GM18873 (cell line): ENCODE measurements at regions not wholly inside any gene's neighbourhood (a gene's known extent, or its start where the extent isn't known, plus 50 kb on each side); places are given as distances from the start of the nearest gene placed in this dataset.

Experiments used
- ATAC-seq: cut with Tn5 transposase; IDR thresholded peaks from one replicate; pipeline ENCODE4 v1.9.1; 2021; ENCODE audit warnings: mild to moderate bottlenecking, moderate library complexity, moderate number of reproducible peaks; ENCODE audit not compliant: unreplicated experiment, low FRiP score

GRCh38 chr5:114686356-114686755, 324.5 kb downstream of the KCNN2 start:
- no peak for ATAC-seq

DNA sequence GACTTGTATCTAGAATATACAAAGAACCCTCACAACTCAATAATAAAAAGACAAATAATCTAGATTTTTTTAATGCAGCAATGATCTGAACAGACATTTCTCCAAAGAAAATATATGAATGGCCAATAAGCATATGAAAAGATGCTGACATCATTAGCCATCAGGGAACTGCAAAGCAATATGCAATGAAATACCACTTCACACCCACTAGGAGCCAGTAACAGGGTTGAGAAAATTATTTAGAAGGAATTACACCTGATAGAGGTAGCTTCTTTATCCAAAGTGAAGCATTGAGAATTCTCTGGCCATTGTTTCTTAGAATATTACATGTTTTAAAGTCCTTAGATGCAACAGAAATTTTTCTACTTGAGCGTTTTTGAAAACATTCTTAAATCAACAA, 316.9 kb downstream of the KCNN2 start:
- ATAC-seq, result no peak

DNA sequence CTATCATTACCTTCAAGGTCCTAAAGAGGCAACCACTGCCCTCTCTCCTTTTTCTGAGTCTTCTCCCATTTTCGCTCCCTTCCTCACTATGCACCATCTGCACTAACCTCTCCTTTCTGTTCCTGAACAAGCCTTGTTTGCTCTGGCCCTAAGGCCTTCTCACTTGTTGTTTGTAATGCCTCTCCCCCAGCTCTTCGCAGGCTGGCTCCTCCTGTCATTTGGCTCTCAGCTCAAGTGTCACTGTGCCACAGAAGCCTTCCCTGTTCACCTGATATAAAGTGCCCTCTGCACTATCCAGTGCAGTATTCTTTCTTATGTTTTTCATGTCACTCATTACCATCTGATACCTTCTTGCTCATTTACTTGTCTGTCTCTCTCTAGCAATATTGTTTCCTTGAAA, 303.7 kb downstream of the KCNN2 start:
- ATAC-seq, result no peak

DNA sequence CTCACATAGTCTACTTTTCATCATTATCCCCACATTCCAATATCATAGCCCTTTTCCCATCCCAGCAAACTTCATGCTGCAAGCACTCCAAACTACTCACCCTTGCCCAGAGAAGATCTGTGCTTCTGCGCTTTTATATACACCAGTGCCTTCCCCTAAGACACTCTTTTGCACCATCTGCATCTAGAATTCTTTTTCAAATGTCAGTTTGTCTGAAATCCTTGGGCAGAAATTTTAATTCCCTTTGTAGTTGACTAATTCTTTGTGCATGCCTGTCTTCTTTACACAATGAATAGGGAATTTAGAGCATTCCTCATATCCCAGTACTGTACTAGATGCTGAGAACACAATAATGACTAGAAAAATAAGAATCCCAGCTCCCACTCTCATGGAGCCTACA, 298.9 kb downstream of the KCNN2 start:
- no peak for ATAC-seq

DNA sequence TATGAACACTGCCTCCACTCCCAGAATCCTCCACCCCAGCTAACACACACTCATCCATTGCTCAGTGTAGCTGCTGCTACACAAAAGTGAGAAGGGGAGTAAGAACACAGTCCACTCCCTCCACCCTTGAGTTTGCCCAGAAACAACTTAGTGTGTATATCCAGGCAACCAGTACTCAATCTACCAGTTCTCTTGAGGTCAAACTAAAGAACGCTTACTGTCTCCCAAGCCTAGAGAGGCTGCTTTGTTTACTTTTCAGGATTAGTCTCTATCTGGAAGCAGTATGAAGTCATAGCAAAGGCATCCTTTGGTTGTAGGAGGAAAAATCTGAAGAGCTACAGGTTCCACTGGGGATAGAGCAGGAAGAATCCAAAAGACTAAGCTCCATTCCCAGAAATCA, 296.3 kb downstream of the KCNN2 start:
- no peak for ATAC-seq

DNA sequence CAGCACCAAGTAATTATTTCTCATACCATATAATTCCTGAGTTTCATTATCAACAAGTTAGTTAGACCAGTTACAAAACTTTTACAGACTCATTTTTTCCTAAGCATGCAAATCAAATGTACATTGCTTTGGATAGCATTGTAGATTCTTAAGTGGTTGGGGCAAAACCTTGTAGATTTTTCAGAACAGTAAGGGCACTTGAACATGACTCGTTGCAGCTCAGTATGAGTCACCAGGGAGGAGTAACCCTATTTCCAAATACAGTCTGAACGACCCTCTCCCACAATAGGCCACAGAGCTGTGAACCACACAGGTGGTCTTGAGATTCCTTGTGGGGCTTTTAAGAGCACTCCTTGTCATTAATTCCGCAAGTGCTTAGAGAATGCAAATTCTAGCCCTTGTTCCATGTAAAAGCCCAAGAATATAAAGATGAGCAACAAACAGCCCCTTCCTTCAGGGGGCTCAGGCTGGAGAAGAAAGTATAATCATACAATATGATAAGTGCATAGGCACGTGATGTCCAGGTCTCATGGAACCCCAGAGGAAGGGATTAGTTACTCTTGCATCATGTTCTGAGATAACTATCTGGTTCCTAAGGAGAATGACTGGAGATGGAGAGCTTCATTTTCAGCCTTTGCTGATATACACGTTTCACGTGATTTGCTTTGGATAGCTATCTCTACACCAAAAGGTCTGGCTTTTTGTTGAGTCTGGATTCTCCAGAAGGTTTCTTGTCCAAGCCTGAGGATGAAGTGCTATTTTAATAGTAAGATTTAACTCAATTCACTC, 295.7 kb downstream of the KCNN2 start:
- ATAC-seq, result no peak

- no peak for ATAC-seq
Measured at GRCh38 chr5:114649878-114650277, 288.0 kb downstream of the KCNN2 start.

GRCh38 chr5:114648940-114649339, 287.1 kb downstream of the KCNN2 start:
- ATAC-seq, result no peak

GRCh38 chr5:114644576-114644975, 282.7 kb downstream of the KCNN2 start:
- ATAC-seq, result no peak

DNA sequence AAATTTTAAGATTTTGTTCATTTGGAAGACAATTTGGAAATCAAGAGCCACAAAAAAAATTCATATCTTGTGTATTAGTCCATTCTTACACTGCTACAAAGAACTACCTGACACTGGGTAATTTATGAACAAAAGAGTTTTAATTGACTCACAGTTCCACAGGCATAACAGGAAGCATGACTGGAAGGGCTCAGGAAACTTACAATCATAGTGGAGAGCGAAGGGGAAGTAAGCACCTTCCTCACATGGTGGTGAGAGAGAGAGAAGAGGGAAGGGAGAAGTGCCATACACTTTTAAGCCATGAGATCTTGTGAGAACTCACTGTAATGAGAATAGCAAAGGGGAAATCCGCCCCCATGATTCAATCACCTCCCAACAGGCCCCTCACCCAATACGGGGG, 274.4 kb downstream of the KCNN2 start:
- no peak for ATAC-seq

- no peak for ATAC-seq
Measured at GRCh38 chr5:114634967-114635901, 273.4 kb downstream of the KCNN2 start.

- ATAC-seq, result no peak
Measured at GRCh38 chr5:114634517-114634916, 272.6 kb downstream of the KCNN2 start.

GRCh38 chr5:114612406-114612805, 250.5 kb downstream of the KCNN2 start:
- no peak for ATAC-seq

GRCh38 chr5:114581136-114581535, 219.3 kb downstream of the KCNN2 start:
- ATAC-seq, result no peak

GRCh38 chr5:114565871-114566270, 204.0 kb downstream of the KCNN2 start:
- no peak for ATAC-seq

DNA sequence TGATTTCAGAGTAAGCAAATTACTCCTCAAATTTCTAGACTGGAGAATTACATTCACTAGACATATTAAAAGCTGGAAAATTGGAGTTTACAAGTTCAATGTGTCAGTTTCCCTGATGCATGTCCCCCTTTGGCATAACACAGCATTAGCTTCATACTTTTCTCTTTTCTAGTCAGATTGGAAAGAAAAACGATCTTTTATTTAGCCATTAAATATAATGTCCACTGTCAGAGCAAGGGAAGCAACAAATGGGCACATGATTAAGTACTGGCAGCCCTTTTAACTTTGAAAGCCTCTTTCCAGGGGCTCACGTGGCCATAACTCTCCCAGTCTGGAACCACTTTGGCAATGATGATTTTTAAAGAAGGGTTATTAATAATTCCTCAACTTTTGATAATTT, 203.3 kb downstream of the KCNN2 start:
- no peak for ATAC-seq

DNA sequence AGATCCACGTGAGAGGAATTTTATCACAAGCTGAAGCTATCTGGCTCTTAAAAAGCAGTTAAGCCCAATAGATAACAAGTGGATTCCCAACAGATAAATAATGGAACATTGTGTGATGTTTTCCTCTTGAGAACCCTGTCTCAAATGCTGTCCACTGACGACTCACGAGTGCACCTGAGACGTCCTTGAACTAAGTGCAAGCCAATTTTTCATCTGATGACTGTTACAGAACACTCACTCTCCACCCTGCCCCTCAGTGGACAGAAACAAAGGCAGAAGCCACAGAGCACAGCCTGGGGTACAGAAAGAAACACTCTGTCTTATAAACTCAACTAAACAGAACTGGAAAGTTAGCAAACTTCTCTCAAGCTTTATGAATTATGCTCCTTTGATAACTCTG, 199.5 kb downstream of the KCNN2 start:
- ATAC-seq, result no peak
